Smooth muscle cell (in vitro differentiated cells): ENCODE measurements at regions not wholly inside any gene's neighbourhood (a gene's known extent, or its start where the extent isn't known, plus 50 kb on each side); places are given as distances from the start of the nearest gene placed in this dataset.
A peak's percentile ranks its signal among the peaks of the same experiment; 100 is the strongest.

ENCODE experiments used
- DNase-seq: peaks from one replicate; lab custom pipeline; 2025; ENCODE audit not compliant: unreplicated experiment; lab: John Stamatoyannopoulos, UW
- H2AFZ ChIP-seq: fragments of 200-600 bp; sonication (generic); 2 replicates; pipeline ENCODE4 v1.6.0; 2016; ENCODE audit warnings: antibody characterized with exemption, low read depth, mild to moderate bottlenecking
- H3F3A ChIP-seq: fragments of 200-600 bp; sonication (generic); 2 replicates; pipeline ENCODE4 v1.6.0; 2017; ENCODE audit warnings: antibody characterized with exemption, low read depth
- H3K27ac ChIP-seq: fragments of 200-600 bp; sonication (generic); 2 replicates; pipeline ENCODE4 v1.5.1; 2016; ENCODE audit warnings: low read depth, mild to moderate bottlenecking
- H3K27me3 ChIP-seq: fragments of 200-600 bp; sonication (generic); 2 replicates; pipeline ENCODE4 v1.6.1; 2016; ENCODE audit warnings: low read depth, mild to moderate bottlenecking
- H3K36me3 ChIP-seq: fragments of 200-600 bp; sonication (generic); 2 replicates; pipeline ENCODE4 v1.5.1; 2016; ENCODE audit warnings: low read depth
- H3K4me1 ChIP-seq: fragments of 200-600 bp; sonication (generic); 2 replicates; pipeline ENCODE4 v1.5.1; 2016; ENCODE audit warnings: low read depth
- H3K4me2 ChIP-seq: fragments of 200-600 bp; sonication (generic); 2 replicates; pipeline ENCODE4 v1.6.0; 2016; ENCODE audit warnings: mild to moderate bottlenecking
- H3K4me3 ChIP-seq: fragments of 200-600 bp; sonication (generic); 2 replicates; pipeline ENCODE4 v1.5.1; 2016; ENCODE audit warnings: mild to moderate bottlenecking
- H3K79me2 ChIP-seq: fragments of 200-600 bp; sonication (generic); 2 replicates; pipeline ENCODE4 v1.6.0; 2016; ENCODE audit warnings: low read depth, mild to moderate bottlenecking
- H3K9ac ChIP-seq: fragments of 200-600 bp; sonication (generic); 2 replicates; pipeline ENCODE4 v1.6.0; 2016; ENCODE audit warnings: low read depth
- H3K9me3 ChIP-seq: fragments of 200-600 bp; sonication (generic); replicated peaks from 2 replicates; pipeline ENCODE4 v1.5.1; 2016; ENCODE audit warnings: low read depth
- H4K20me1 ChIP-seq: fragments of 200-600 bp; sonication (generic); 2 replicates; pipeline ENCODE4 v1.6.0; 2016; ENCODE audit warnings: low read depth
- CTCF ChIP-seq: fragments of 200-600 bp; sonication (generic); IDR thresholded peaks from 2 replicates; pipeline ENCODE4 v1.5.1; 2017; ENCODE audit warnings: borderline replicate concordance, mild to moderate bottlenecking, antibody characterized with exemption; ENCODE audit not compliant: insufficient read depth, poor library complexity, severe bottlenecking
- whole genome bisulfite sequencing: methylation state at CpG from one replicate; pipeline ENCODE4 v1.1.7; 2016; ENCODE audit warnings: low lambda C conversion rate; 5-methylcytosine and 5-hydroxymethylcytosine counted together

- Histone ChIP-seq H3K79me2 (no peaks in the 10 kb centered on the region), H3K9ac (no peak overlapping the region), H3K4me3 (no peak overlapping the region), H3K36me3 (no peaks in the 10 kb centered on the region), H4K20me1 (no peaks in the 10 kb centered on the region), H3K27ac (peak overlapping the region; percentile 38), H3K9me3 (peaks cover 7% of the 10 kb centered on the region), H3F3A (peaks cover 5% of the 10 kb centered on the region), H2AFZ (no peak overlapping the region), H3K4me2 (peak overlapping the region; percentile 61), H3K4me1 (peaks cover 2% of the 10 kb centered on the region), H3K27me3 (no peaks in the 10 kb centered on the region)
- WGBS = 50% methylated on average over 3 of the region's 3 CpGs
- no peak for TF ChIP-seq CTCF
- no peak for DNase-seq
Measured at GRCh38 chr9:87327575-87328125, 170.0 kb upstream of the DAPK1 start.

DNA sequence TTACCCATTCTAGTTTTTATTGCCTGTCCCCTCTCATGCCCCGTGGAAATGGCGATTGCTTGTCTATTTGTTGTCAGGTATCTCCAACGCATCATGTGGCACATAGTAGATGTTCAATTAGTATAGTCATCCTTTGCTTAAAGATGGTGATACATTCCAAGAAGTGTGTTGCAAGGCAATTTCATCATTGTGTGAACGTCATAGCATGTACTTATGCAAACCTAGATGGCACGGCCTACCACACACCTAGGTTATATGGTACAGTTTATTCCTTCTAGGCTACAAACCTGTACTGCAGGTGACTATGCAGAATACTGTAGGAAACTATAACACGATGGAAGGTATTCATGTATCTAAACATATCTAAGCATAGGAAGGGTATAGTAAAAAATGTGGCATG, 163.9 kb upstream of the DAPK1 start:
- H3K27ac ChIP-seq = no peak overlapping the region
- H3K27me3 ChIP-seq = no peaks in the 10 kb centered on the region
- DNase-seq = no peak
- no peaks in the 10 kb centered on the region for H3F3A ChIP-seq
- no peak overlapping the region for H3K4me2 ChIP-seq
- H3K36me3 ChIP-seq = no peaks in the 10 kb centered on the region
- WGBS = 93% methylated on average over 6 of the region's 6 CpGs
- H3K4me3 ChIP-seq = no peak overlapping the region
- no peak overlapping the region for H2AFZ ChIP-seq
- no peak overlapping the region for H3K9ac ChIP-seq
- TF ChIP-seq CTCF = no peak
- H3K4me1 ChIP-seq = no peaks in the 10 kb centered on the region
- no peaks in the 10 kb centered on the region for H4K20me1 ChIP-seq
- H3K79me2 ChIP-seq = no peaks in the 10 kb centered on the region
- peaks cover 7% of the 10 kb centered on the region for H3K9me3 ChIP-seq

DNA sequence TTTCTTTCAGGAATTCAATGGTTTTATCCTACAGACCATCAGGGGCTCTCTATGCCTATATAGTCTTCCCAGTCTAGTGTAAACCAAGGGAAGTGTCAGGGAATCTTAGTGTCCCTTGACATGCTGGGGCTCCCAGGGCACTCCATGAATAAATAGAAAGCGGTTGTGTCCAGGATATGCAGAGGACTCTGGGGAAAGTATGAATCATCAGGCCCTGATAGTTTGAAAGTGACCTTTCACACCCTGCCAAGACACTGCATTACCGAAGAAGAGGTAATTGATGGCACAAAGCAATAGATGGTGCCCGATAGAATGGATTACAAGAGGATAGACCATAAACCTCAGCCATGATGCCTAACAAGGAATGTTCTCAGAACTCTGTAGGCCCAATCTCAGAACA, 163.3 kb upstream of the DAPK1 start:
- Histone ChIP-seq H4K20me1 (no peaks in the 10 kb centered on the region), H3K4me3 (no peak overlapping the region), H2AFZ (no peak overlapping the region), H3K4me1 (no peaks in the 10 kb centered on the region), H3F3A (no peaks in the 10 kb centered on the region), H3K9ac (no peak overlapping the region), H3K9me3 (peaks cover 7% of the 10 kb centered on the region), H3K36me3 (no peaks in the 10 kb centered on the region), H3K79me2 (no peaks in the 10 kb centered on the region), H3K27me3 (no peaks in the 10 kb centered on the region), H3K4me2 (no peak overlapping the region), H3K27ac (no peak overlapping the region)
- no peak for DNase-seq
- no peak for TF ChIP-seq CTCF
- 54% methylated on average over 3 of the region's 3 CpGs for WGBS

- Histone ChIP-seq H3K27me3 (no peaks in the 10 kb centered on the region), H3F3A (no peaks in the 10 kb centered on the region), H3K4me1 (no peaks in the 10 kb centered on the region), H3K4me3 (peak overlapping the region; percentile 50), H3K9ac (no peak overlapping the region), H3K36me3 (no peaks in the 10 kb centered on the region), H3K79me2 (no peaks in the 10 kb centered on the region), H3K4me2 (peak overlapping the region; percentile 86), H2AFZ (no peak overlapping the region), H3K9me3 (no peaks in the 10 kb centered on the region), H4K20me1 (no peaks in the 10 kb centered on the region), H3K27ac (no peak overlapping the region)
- 76% methylated on average over 1 of the region's 1 CpG for WGBS
- DNase-seq = no peak
- no peak for TF ChIP-seq CTCF
Measured at GRCh38 chr9:87336407-87336806, 161.3 kb upstream of the DAPK1 start.
